Right forelimb (tissue), 1 donor: ENCODE measurements at regions not wholly inside any gene's neighbourhood (a gene's known extent, or its start where the extent isn't known, plus 50 kb on each side); places are given as distances from the start of the nearest gene placed in this dataset.
A peak's percentile ranks its signal among the peaks of the same experiment; 100 is the strongest.
"Not testable (repeated sequence)": the region's sequence is repeated elsewhere in the genome, so short reads cannot be mapped to it uniquely, and the experiment has no call there.

Experiments
- DNase-seq: peaks from one replicate; pipeline ENCODE4 v3.0.0-alpha.2; 2018

DNA sequence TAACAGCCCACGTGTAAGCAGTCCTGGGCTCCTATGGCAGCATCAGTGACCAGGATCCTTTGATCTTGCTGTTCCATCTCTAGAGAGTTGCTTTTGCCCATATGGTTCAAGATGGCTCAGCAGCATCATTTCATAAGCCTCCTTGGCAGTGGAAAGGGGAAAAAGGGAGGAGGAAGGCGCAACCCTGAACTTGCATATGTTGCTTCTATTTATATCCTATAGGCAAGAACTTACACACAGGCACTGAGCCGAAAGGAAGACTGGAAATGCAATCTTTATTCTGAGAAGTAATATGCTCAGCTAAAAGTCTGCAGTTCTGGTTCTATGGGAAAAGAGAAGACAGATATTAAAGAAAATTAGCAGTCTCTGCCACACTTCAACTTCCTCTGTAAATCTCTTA lies 167.7 kb upstream of the PLXNC1 start:
- DNase-seq, result no peak

- DNase-seq, result no peak
Observed at GRCh38 chr12:93981411-93981810, 167.0 kb upstream of the PLXNC1 start.

- DNase-seq, result no peak
Observed at GRCh38 chr12:93982771-93983315, 165.5 kb upstream of the PLXNC1 start.

DNA sequence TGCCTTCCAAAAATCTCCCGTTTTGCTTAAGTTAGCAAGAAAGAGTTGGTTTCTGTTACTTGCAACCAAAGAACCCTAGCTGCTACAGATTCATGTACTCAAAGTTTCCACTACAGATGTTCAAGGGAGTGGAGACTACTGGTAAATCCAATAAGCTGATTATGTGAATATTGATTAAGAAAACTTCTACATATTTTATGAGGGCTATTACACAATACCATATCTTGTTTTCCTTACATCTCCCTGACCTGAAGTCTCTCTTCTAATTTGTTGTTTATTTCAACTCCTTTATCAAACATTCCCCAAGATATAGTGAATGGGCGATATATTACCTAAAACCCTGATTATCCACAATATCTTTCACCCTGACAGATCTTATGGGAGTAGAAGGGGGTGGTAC lies 164.4 kb upstream of the PLXNC1 start:
- DNase-seq, result no peak

DNA sequence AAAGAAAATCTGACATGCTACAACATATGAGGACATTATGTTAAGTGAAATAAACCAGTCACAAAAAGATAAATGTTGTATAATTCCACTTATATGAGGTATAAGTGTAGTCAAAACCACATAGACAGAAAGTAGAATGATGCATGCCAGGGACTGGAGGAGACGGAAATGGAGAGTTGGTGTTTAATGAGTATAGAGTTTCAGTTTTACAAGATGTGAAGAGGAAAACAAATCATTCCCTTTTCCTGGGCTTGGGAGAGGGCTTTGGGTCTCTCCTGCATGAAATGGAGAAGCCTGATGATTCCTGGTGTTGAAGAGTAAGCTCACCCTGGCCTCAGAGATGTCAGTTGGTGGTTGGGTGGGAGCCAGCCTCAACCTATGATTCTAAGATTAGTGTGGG lies 158.4 kb upstream of the PLXNC1 start:
- DNase-seq, result no peak

DNA sequence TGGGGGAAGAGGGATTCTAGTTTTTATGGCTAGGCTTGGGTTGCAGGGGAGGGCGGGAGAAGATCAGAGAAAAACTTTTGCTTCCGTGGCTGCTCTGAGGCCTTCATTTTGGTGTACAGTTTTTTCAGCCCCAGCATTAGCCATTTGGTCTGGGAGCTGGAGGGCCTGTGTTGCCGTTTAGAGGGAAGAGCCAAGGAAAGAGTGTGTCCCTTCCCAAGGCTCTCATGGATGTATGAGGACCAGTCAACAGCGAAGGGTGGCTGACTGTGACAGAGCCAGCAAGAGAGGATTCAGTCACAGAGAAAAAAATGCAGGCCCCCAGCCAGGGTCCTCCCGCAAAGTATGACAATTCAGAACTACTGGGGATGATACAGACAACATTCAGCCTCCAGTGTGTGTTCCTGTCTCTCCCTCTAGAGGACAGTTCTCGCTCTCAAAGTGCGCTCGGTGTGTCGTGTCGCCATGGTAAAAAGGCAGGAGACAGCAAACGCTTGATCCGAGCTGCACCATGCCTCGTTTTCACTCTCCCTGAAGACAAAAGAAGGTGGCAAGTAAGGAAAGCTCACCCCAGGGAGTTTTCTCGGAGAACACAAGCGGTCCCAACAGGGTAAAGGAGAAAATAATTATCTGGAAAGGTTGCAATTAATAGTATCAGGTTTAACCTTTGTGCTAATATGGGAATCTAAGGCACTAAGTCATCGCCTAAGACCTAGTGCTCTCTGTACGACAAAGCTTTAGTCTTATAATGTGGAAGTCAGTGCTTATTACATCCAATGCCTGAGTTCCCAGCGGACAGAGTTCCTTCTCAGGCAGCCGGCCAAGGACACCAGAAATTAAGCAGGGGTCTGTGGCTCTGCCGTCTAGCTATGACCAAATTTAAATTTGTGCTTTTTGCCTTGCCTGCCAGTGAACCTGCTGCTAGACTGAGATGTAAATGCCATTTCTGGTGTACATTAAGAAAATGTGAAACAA lies 157.3 kb upstream of the PLXNC1 start:
- DNase-seq, result peak; percentile 59

GRCh38 chr12:93991829-93992461 lies 156.4 kb upstream of the PLXNC1 start:
- DNase-seq, result no peak

DNA sequence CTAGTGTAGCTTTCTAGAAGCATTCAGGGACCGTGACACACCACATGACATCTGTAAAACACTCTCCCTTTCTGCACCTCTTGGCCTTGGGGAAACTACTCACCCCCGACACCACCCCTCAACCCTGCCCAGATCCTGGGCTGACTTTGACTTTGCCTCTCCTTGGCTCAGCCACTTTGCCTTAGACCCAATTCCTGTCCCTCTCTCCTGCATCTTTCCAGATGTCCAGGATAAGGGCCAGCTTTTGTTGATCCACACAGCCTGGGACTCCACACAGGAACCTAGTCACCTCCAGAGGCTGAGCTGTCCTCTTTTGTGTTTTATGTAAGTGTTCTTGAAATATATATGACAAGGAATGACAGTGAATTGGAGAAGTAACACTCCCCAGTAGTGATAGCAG lies 153.7 kb upstream of the PLXNC1 start:
- DNase-seq, result no peak

DNA sequence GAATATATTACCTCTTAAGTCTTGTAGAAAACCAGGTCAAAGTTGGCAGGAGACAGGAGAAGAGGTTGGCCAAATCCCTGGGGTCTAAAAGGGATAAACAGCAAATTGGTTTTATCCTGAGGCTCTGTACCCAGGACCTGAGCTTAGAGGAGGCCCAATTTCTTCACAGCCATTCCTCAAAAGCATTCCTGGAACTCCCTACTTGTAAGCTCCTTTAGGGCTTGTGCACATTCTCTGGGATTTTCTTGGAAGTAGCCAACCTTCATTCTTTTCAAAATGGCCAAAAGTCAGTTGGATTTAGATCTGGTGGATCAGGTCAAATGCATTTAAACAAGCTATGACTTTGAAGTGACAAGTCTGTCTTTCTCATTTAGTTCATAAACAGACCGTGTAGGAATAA lies 152.1 kb upstream of the PLXNC1 start:
- no peak for DNase-seq

DNA sequence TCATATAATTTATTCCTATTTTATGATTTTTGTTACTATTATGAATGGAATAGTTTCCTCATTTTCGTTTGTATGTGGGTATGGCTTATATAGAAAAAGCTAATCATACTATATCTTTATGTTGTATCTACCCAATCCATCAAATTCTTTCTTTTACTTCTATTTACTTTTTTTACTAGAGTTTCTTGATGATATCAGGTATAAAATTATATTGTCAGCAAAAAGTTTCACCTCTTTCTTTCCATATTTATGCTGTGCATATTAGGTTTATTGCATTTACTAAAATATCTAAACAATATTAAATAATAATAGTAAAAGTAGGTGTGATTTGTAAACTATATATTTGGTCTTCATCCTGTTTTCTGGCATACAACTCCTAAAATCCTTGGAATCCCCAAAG lies 146.7 kb upstream of the PLXNC1 start:
- DNase-seq, result no peak

- DNase-seq, result not testable (repeated sequence)
Observed at GRCh38 chr12:94002925-94003324, 145.5 kb upstream of the PLXNC1 start.

DNA sequence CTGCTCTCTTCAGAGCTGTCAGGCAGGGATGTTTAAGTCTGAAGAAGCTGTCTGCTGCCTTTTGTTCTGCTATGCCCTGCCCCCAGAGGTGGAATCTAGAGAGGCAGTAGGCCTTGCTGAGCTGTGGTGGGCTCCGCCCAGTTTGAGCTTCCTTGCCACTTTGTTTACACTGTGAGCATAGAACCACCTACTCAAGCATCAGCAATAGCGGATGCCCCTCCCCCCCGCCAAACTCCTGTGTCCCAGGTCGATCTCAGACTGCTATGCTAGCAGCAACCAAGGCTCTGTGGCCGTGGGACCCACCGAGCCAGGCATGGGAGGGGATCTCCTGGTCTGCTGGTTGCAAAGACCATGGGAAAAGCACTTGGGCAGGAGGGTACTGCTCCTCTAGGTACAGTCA lies 140.5 kb upstream of the PLXNC1 start:
- not testable (repeated sequence) for DNase-seq

- DNase-seq, result no peak
Observed at GRCh38 chr12:94010307-94010706, 138.1 kb upstream of the PLXNC1 start.

DNA sequence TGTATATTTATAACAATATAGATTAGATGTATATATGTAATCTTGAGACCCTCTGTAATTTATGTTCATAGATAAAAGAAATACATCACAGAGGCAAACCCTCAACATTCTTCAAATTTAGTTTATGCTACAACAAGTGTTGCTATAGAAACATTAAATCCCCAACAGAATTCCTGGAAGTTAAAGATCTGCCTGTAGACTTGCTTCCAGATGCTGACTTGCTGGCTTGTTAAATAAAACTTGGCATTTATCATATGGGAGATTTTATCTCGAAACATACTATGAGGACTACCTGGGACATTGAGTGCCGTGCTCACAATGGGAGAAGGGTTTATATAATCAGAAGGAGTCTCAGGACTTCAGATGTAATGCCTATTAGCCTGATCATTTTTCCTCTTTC lies 136.3 kb upstream of the PLXNC1 start:
- DNase-seq, result no peak

DNA sequence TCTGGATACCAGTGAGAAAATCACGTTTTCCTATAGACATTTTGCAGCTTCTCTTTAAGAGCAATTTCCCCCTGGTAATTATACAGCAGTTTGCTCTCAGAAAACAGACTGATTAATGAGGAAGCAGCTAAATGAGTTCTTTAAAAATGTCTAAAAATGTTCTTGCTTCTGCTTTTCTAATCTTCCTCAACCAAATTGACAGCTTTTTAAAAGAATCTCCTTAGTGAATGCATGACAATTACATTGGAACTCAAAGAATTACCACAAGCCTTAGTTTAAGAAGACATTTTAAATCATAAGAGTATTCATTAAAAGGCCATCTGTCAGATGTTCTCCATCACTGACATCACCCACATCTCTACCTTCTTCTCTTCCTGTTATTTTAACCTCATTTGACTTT lies 135.8 kb upstream of the PLXNC1 start:
- DNase-seq, result no peak

- not testable (repeated sequence) for DNase-seq
Observed at GRCh38 chr12:94017247-94017646, 131.1 kb upstream of the PLXNC1 start.

GRCh38 chr12:94020335-94020734 lies 128.0 kb upstream of the PLXNC1 start:
- DNase-seq, result no peak

DNA sequence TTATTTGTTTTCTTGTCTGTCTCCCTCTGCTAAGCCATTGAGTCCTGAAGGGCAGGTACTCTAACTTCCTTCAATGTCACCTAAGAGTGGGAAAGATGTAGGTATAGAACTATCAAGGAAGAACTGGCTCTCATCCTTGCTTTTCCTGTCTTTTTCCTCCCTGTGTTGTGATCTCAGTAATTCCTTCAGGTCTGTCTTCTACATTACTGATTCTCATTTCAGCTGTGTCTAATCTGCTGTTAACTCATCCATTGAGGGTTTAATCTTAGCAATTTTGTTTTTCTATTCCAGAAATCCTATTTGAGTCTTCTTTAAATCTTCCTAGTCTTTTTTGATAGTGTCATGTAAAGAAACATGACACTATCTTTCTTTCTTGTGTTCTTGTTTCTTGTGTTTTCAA lies 124.5 kb upstream of the PLXNC1 start:
- no peak for DNase-seq

GRCh38 chr12:94025068-94025467 lies 123.3 kb upstream of the PLXNC1 start:
- DNase-seq, result no peak

GRCh38 chr12:94025756-94026155 lies 122.6 kb upstream of the PLXNC1 start:
- no peak for DNase-seq

DNA sequence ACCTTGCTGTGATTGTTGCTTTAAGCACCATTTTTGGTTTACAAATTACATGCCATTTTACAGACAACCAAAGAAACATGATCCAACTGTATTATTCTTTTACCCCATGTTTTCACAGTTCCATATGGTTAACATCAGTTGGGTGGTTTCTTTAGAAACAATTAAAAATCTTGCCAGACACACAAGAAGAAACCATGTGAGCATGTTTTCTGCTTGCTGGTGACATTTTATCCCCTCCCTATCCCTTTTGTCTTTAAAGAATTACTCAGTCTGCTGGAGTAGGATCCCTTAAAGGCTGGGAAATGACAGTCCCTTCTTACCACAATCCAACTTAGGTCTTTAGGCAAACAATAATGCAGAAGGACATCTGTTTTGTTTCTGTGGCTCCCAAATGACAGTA lies 121.8 kb upstream of the PLXNC1 start:
- DNase-seq, result no peak

- no peak for DNase-seq
Observed at GRCh38 chr12:94027561-94027960, 120.8 kb upstream of the PLXNC1 start.

DNA sequence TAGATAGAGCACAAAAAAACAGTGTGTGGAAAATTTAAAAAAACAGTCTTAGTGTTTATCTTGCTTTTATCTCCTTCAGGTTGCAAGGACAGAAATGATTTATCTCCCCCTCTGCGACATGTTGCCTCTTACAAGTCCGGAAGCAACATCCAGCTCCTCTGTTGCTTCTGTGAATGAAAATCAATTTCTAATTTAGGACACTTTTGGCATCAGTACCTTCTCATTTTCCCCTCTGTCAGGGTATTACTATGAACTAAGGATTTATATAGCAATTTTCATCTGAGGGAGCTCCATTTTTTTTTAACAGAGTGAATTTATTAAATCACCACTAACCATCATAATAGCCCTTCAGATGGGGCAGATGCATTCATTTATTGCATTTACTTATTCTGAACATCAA lies 116.6 kb upstream of the PLXNC1 start:
- DNase-seq, result no peak

DNA sequence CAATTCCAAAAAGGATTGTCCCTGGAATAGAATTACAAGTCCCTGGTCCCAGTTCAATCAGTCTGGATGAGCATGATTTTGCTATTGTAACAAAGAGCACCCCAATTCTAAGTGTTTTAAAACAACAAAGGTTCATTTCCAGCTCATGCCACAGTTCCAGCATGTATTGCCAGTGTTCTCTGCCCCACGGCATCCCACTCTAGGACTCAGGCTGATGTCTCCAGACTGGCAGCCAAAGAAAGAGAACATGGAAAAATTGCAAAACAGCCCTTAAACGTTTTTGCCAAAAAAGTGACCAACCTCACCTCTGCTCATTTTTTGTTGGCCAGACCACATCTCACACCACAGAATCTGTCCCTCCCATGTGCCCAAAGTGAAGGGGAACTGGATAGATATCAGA lies 116.0 kb upstream of the PLXNC1 start:
- no peak for DNase-seq
